ENCODE measurements at regions not wholly inside any gene's neighbourhood (a gene's known extent, or its start where the extent isn't known, plus 50 kb on each side); places are given as distances from the start of the nearest gene placed in this dataset.

GRCh38 chr9:118028225-118028624, 324.0 kb downstream of the TLR4 start:
- BruUV-seq (replicated peaks) = no TSS peak
- TF ChIP-seq RAD21 (IDR thresholded peaks at IDR 0.05; ENCODE audit: insufficient read depth, low read depth, low read length) (no peak), NFYB (IDR thresholded peaks at IDR 0.05; ENCODE audit: insufficient read depth, low read depth, low read length) (no peak), E2F4 (IDR thresholded peaks at IDR 0.05; ENCODE audit: low read depth, low read length) (no peak), SREBF2 (IDR thresholded peaks at IDR 0.05; ENCODE audit: low read length) (no peak), SKIL (IDR thresholded peaks at IDR 0.05; ENCODE audit: low read depth, poor library complexity, severe bottlenecking) (no peak), CUX1 (IDR thresholded peaks at IDR 0.05; ENCODE audit: insufficient replicate concordance, low read depth, low read length) (no peak)

More at GRCh38 chr9:118028225-118028624, 324.0 kb downstream of the TLR4 start:
- H3K27ac ChIP-seq (ENCODE audit: control insufficient read depth, insufficient read depth) = no peak overlapping the region
- intact Hi-C loops (cut with micrococcal nuclease; ENCODE audit: unreplicated experiment) = no loop called here
- SMC1A ChIA-PET (ENCODE audit: uncharacterized antibody, unreplicated experiment) = no interaction called here
- H3K4me1 ChIP-seq (ENCODE audit: control insufficient read depth, insufficient read depth, low read length) = no peaks in the 10 kb centered on the region
- H3K9me3 ChIP-seq (replicated peaks; ENCODE audit: control insufficient read depth, insufficient read depth, low read length) = no peaks in the 10 kb centered on the region
- no peak overlapping the region for H2AFZ ChIP-seq (ENCODE audit: control insufficient read depth, low read depth, low read length)
- ATAC-seq = no peak
- in situ Hi-C loops (cut with MboI) = no loop called here
- CTCF ChIA-PET = no interaction called here
- WGBS (ENCODE audit: insufficient coverage, insufficient replicate concordance, low lambda C conversion rate, missing lambda C conversion rate) = 23% methylated on average over 2 of the region's 2 CpGs
- H3K4me2 ChIP-seq (ENCODE audit: control insufficient read depth, insufficient read depth) = no peak overlapping the region
- DNase-seq (ENCODE audit: low read depth, low spot score) = no peak
- POLR2A ChIA-PET = no interaction called here
- H3K4me3 ChIP-seq = no peak overlapping the region
- RAD21 ChIA-PET (ENCODE audit: unreplicated experiment) = no interaction called here
- no peaks in the 10 kb centered on the region for H3K27me3 ChIP-seq (replicated peaks in 1 of 2; ENCODE audit: control insufficient read depth in 2 of 2, insufficient read depth in 2 of 2, low read length in 1 of 2)
- H3K79me2 ChIP-seq (ENCODE audit: control insufficient read depth, insufficient read depth, low read length) = no peaks in the 10 kb centered on the region
- H3K9ac ChIP-seq (ENCODE audit: control insufficient read depth, insufficient read depth, low read length) = no peak overlapping the region
- no peak for FAIRE-seq
- H3K36me3 ChIP-seq (ENCODE audit: control insufficient read depth in 2 of 2, insufficient read depth in 2 of 2, low read length in 1 of 2) = no peaks in the 10 kb centered on the region
- H4K20me1 ChIP-seq (ENCODE audit: control insufficient read depth, insufficient read depth) = no peaks in the 10 kb centered on the region

All from GM12878 (cell line).